ENCODE measurements at regions not wholly inside any gene's neighbourhood (a gene's known extent, or its start where the extent isn't known, plus 50 kb on each side); places are given as distances from the start of the nearest gene placed in this dataset.

- no peak for TF ChIP-seq CTCF (IDR thresholded peaks at IDR 0.05; ENCODE audit: low read length)
- TF ChIP-seq EZH2 (optimal IDR thresholded peaks at IDR 0.05; ENCODE audit: low read depth, low read length): no peak
- no peak for TF ChIP-seq EZH2phosphoT487 (IDR thresholded peaks at IDR 0.05; ENCODE audit: low read length)
Observed at GRCh38 chr2:104028061-104028460, 825.9 kb upstream of the POU3F3 start.

Measured in MM.1S (cell line).